ENCODE measurements at regions not wholly inside any gene's neighbourhood (a gene's known extent, or its start where the extent isn't known, plus 50 kb on each side); places are given as distances from the start of the nearest gene placed in this dataset.

DNA sequence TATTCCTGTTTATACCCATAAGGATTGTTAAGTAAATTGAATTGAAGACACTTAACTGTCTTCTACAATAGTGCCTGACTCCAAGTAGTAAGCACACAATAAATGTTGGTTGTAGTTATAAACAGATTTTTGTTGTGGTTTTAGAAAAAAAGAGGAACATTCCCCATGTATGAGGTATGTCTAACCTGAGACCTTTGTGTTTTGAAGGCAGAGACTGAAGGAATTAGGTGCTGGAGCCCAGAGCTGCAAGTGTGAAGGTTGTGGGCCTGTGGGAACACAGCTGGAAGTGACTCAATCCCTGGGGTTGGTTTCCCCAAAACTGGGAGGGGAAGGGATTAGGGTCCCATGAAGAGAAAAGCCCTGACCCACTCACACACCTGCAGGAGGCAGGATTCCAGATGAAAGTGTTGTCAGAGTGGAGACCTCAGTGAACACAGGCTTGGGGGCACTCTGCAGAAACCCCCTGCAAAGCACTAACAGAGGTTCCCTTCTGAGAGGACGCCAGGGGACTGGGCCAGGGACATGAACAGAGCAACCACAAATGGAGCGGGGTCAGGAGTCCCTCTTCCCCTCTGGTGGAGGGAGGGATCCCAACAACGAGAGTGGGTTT is 265.1 kb upstream of the KLF14 start:
- TF ChIP-seq ZNF670 (tag by site-specific recombination; IDR thresholded peaks at IDR 0.05; ENCODE audit: low read depth) (no peak), ZNF184 (tag by site-specific recombination; IDR thresholded peaks at IDR 0.05) (no peak), ZNF521 (tag by site-specific recombination; IDR thresholded peaks at IDR 0.05) (no peak), ATF2 (tag by site-specific recombination; IDR thresholded peaks at IDR 0.05; ENCODE audit: low read depth) (no peak), ZNF843 (tag by site-specific recombination; IDR thresholded peaks at IDR 0.05) (no peak), CTCF (tag by site-specific recombination; IDR thresholded peaks at IDR 0.05) (no peak)

Data from HEK293 (cell line).